SK-N-SH treated with all-trans-retinoic acid at 6 μM for 48 hours (cell line): ENCODE measurements at regions not wholly inside any gene's neighbourhood (a gene's known extent, or its start where the extent isn't known, plus 50 kb on each side); places are given as distances from the start of the nearest gene placed in this dataset.

Experiments used
- PATZ1 ChIP-seq: fragments of 250-450 bp; sonication (Bioruptor Pico); IDR thresholded peaks from 2 replicates; pipeline ENCODE4 v1.8.0; 2020; ENCODE audit warnings: mild to moderate bottlenecking, moderate library complexity, borderline replicate concordance
- TOX ChIP-seq: fragments of 250-450 bp; sonication (Bioruptor Pico); IDR thresholded peaks from 2 replicates; pipeline ENCODE4 v1.8.0; 2021; ENCODE audit warnings: mild to moderate bottlenecking, moderate library complexity, borderline replicate concordance

- TF ChIP-seq TOX (no peak), PATZ1 (CRISPR knock-in tag) (no peak)
Measured at GRCh38 chr15:20358779-20359414, 182.7 kb downstream of the GOLGA6L6 start.
